Cardiac muscle cell (in vitro differentiated cells and primary cell): ENCODE measurements at regions not wholly inside any gene's neighbourhood (a gene's known extent, or its start where the extent isn't known, plus 50 kb on each side); places are given as distances from the start of the nearest gene placed in this dataset.

Experiments used
- DNase-seq, 2 donors: peaks; one replicate each; pipeline versions ENCODE4 v3.0.0 to v3.0.0-alpha.2; 2010 to 2017; ENCODE audit warnings: low read depth in 1 of 2, low spot score in 1 of 2
- H3K27ac ChIP-seq: fragments of 200-600 bp; sonication (generic); 2 replicates; pipeline ENCODE4 v1.5.1; 2016
- H3K27me3 ChIP-seq: fragments of 200-600 bp; sonication (generic); 2 replicates; pipeline ENCODE4 v1.6.0; 2016; ENCODE audit warnings: control low read depth
- H3K36me3 ChIP-seq: fragments of 200-600 bp; sonication (generic); 2 replicates; pipeline ENCODE4 v1.5.1; 2016; ENCODE audit warnings: control low read depth
- H3K4me1 ChIP-seq: fragments of 200-600 bp; sonication (generic); 2 replicates; pipeline ENCODE4 v1.8.1; 2017; ENCODE audit warnings: low read depth, mild to moderate bottlenecking, mixed run types
- H3K4me3 ChIP-seq: fragments of 200-600 bp; sonication (generic); 2 replicates; pipeline ENCODE4 v1.5.1; 2016; ENCODE audit warnings: mild to moderate bottlenecking
- H3K9me3 ChIP-seq: fragments of 200-600 bp; sonication (generic); 2 replicates; pipeline ENCODE4 v1.5.1; 2017; ENCODE audit warnings: low read depth, mild to moderate bottlenecking, control low read depth
- TF ChIP-seq, protein P1 (sequence below): IDR thresholded peaks from 2 replicates; pipeline ENCODE4 v1.5.1; 2012; ENCODE audit warnings: low read depth, mild to moderate bottlenecking, low read length

DNA sequence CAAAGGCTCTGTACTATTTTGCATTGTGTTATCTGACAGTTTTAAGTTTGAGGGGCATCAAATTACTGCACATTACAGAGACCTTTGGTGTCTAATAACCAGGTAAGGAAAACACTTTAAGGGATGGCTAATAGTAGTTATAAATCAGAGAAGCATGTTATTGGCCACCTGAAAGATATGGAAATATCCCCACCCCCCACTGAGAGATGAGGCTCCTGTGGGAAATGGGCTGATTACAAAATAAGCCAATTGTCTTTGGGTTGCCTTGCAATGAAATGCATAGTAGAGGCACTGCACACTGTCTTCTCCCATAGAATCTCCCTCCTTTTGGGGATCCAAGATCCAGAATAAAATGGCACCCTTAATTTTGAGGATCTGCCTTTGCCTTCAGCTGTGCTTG lies 91.0 kb downstream of the IGLL5 start:
- no peaks in the 10 kb centered on the region for H3K4me1 ChIP-seq
- no peaks in the 10 kb centered on the region for H3K36me3 ChIP-seq
- TF ChIP-seq, protein P1, sequence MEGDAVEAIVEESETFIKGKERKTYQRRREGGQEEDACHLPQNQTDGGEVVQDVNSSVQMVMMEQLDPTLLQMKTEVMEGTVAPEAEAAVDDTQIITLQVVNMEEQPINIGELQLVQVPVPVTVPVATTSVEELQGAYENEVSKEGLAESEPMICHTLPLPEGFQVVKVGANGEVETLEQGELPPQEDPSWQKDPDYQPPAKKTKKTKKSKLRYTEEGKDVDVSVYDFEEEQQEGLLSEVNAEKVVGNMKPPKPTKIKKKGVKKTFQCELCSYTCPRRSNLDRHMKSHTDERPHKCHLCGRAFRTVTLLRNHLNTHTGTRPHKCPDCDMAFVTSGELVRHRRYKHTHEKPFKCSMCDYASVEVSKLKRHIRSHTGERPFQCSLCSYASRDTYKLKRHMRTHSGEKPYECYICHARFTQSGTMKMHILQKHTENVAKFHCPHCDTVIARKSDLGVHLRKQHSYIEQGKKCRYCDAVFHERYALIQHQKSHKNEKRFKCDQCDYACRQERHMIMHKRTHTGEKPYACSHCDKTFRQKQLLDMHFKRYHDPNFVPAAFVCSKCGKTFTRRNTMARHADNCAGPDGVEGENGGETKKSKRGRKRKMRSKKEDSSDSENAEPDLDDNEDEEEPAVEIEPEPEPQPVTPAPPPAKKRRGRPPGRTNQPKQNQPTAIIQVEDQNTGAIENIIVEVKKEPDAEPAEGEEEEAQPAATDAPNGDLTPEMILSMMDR: no peak

DNA sequence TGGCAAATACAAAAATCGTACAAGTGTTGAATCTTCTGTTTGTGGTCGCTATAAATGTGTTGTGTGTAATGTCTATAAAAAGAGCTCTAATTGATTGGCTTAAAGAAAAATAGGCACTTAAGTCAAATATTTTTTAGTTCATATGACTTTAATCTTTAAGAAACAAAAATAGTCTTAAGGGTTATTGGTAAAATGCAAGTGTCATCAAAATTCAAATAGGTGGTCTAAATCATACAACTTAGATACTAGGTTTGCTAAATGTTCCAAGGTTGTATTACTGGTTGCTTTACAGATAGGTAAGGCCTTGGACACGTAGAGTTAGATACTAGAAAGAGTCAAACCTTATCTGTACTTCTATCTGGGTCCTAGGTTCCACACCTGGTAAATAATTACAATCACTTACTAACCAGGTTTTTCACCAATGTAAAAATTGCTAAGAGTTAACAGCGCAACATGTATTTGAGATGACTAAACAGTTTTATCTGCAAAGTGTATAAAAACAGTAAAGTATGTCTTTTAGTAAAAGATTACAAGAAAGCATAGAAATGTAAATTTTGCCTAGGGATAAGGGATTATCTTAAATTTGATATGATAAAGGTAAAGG lies 91.1 kb upstream of the GNAZ start:
- no peak overlapping the region for H3K27ac ChIP-seq
- H3K4me1 ChIP-seq: no peaks in the 10 kb centered on the region
- no peak for DNase-seq
- H3K9me3 ChIP-seq: no peaks in the 10 kb centered on the region
- TF ChIP-seq, protein P1: no peak
- no peak overlapping the region for H3K4me3 ChIP-seq
- H3K36me3 ChIP-seq: no peaks in the 10 kb centered on the region
- H3K27me3 ChIP-seq: no peaks in the 10 kb centered on the region

More for the DNA sequence above, 91.0 kb downstream of the IGLL5 start:
- no peak for DNase-seq
- H3K4me3 ChIP-seq: no peak overlapping the region
- H3K9me3 ChIP-seq: no peaks in the 10 kb centered on the region
- no peak overlapping the region for H3K27ac ChIP-seq
- H3K27me3 ChIP-seq: no peaks in the 10 kb centered on the region

DNA sequence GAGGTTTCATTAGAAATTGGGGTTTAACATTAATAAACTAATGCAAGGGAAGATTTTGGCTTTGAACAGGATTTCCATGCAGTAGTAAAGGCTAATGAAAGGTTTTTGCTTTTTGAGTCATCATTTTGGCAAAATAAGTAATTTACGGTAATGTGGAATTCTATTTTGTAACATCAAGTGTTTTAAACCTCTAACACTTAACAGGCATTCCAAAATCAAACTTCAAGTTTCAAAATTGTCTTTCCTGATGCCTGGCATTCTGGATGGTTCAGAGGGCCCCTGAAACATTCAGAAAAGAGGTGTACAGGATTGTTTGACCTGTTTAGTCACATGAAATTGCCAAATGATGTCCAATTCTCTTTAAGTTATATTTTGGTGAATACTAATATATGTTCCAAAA lies 90.4 kb upstream of the GNAZ start:
- TF ChIP-seq, protein P1: no peak
- no peaks in the 10 kb centered on the region for H3K9me3 ChIP-seq

DNA sequence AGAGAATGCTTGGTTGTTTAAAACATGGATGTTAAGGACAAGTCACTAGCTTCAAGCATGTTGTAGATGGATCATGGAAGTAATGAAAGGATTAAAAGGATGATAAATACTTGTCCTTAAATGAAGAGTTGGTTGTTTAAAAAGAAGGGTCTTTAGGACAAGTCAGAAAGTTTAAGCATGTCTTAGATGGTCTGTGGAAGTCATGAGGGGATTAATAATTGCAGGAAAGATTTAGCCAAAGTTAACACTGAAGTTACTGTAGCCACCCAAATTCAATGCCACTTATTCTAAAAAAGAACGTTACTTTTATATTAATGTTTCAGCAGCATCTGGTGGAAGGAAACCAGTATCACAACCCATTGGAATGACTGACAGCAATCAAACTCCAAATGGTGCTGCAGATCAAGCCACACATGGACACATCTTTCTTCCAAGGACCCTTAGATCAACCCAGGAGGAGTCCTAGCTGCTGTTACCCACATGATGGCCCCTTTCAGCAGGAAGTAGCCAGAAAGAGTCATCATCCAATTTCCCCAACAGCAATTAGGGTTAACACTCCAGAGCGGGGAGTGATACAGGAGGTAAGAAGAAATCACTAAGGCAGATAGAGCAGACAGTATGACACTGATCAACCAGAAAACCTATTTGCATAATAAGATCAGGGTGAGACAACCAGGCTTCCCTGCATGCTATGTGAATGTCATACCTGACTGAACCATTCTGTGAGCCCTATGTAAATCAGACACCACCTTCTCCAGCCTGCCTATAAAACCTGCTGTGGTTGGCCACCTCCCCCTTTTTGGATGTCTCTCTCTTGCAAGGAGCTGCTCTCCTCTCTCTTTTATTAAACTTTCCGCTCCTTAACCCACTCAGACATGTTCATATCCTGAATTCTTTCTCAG lies 88.4 kb upstream of the GNAZ start:
- DNase-seq: no peak
- H3K27ac ChIP-seq: no peak overlapping the region
- no peaks in the 10 kb centered on the region for H3K9me3 ChIP-seq

More for the DNA sequence above, 90.4 kb upstream of the GNAZ start:
- Histone ChIP-seq H3K36me3 (no peaks in the 10 kb centered on the region), H3K4me1 (no peaks in the 10 kb centered on the region), H3K4me3 (no peak overlapping the region), H3K27ac (no peak overlapping the region), H3K27me3 (no peaks in the 10 kb centered on the region)
- no peak for DNase-seq

DNA sequence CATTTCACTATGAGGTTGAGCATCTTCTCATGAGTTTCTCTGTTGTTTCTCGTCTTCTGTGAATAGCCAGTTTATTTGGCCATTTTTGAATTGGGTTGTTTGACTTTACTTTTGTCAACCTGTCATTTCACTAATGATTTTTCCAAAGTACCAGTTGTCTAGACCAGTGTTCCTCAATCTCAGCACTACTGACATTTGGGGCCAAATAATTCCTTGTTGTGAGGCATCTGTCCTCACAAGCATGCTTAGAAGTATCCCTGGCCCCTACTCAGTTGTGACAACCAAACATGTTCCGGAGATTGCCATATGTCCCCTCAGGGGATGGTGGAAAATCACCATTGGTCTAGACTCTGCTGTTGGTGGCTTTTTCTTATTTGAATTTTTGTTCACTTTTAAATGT lies 87.7 kb upstream of the GNAZ start:
- H3K4me3 ChIP-seq: no peak overlapping the region
- H3K36me3 ChIP-seq: no peaks in the 10 kb centered on the region
- no peaks in the 10 kb centered on the region for H3K27me3 ChIP-seq
- no peak for DNase-seq
- H3K4me1 ChIP-seq: no peaks in the 10 kb centered on the region
- H3K9me3 ChIP-seq: no peaks in the 10 kb centered on the region
- no peak overlapping the region for H3K27ac ChIP-seq
- TF ChIP-seq, protein P1: no peak

More for the DNA sequence above, 88.4 kb upstream of the GNAZ start:
- H3K36me3 ChIP-seq: no peaks in the 10 kb centered on the region
- H3K4me3 ChIP-seq: no peak overlapping the region
- TF ChIP-seq, protein P1: no peak
- H3K27me3 ChIP-seq: no peaks in the 10 kb centered on the region
- H3K4me1 ChIP-seq: no peaks in the 10 kb centered on the region
